Neural progenitor cell (in vitro differentiated cells): ENCODE measurements at regions not wholly inside any gene's neighbourhood (a gene's known extent, or its start where the extent isn't known, plus 50 kb on each side); places are given as distances from the start of the nearest gene placed in this dataset.
"Not testable (repeated sequence)": the region's sequence is repeated elsewhere in the genome, so short reads cannot be mapped to it uniquely, and the experiment has no call there.

Experiments used
- CTCF ChIP-seq: fragments of 200-600 bp; sonication (generic); IDR thresholded peaks from 2 replicates; pipeline ENCODE4 v1.5.1; 2017; ENCODE audit warnings: antibody characterized with exemption, mild to moderate bottlenecking
- EZH2 ChIP-seq: fragments of 200-600 bp; sonication (generic); IDR thresholded peaks from 2 replicates; pipeline ENCODE4 v1.6.1; 2017; ENCODE audit warnings: antibody characterized with exemption, mild to moderate bottlenecking, moderate library complexity
- EZH2phosphoT487 ChIP-seq: fragments of 200-600 bp; sonication (generic); IDR thresholded peaks from 2 replicates; pipeline ENCODE4 v1.6.1; 2017; ENCODE audit warnings: antibody characterized with exemption

GRCh38 chr10:114720023-114720422 lies 61.9 kb upstream of the ABLIM1 start:
- not testable (repeated sequence) for TF ChIP-seq CTCF, EZH2, EZH2phosphoT487
